PC-9 (cell line): ENCODE measurements at regions not wholly inside any gene's neighbourhood (a gene's known extent, or its start where the extent isn't known, plus 50 kb on each side); places are given as distances from the start of the nearest gene placed in this dataset.

ENCODE experiments used
- EZH2 ChIP-seq: fragments of 200-600 bp; sonication (generic); IDR thresholded peaks from 2 replicates; pipeline ENCODE4 v1.8.0; 2017; ENCODE audit warnings: antibody characterized with exemption, low read depth
- TF ChIP-seq, protein P1 (sequence below): fragments of 200-600 bp; sonication (generic); conservative IDR thresholded peaks from 2 replicates; pipeline ENCODE4 v1.6.1; 2017; ENCODE audit warnings: mixed run types, antibody characterized with exemption, mild to moderate bottlenecking, moderate library complexity

DNA sequence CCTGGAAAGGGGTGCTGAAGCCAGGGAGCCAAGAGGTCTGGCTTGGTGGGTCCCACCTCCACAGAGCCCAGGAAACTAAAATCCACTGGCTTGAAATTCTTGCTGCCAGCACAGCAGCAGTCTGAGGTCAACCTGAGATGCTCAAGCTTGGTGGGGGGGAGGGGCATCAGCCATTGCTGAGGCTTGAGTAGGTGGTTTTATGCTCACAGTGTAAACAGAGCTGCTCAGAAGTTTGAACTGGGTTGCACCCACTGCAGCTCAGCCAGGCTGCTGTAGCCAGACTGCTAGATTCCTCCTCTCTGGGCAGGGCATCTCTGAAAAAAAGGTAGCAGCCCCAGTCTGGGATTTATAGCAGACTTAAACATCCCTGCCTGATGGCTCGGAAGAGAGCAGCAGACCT is 55.5 kb upstream of the FBXL17 start:
- TF ChIP-seq, protein P1, sequence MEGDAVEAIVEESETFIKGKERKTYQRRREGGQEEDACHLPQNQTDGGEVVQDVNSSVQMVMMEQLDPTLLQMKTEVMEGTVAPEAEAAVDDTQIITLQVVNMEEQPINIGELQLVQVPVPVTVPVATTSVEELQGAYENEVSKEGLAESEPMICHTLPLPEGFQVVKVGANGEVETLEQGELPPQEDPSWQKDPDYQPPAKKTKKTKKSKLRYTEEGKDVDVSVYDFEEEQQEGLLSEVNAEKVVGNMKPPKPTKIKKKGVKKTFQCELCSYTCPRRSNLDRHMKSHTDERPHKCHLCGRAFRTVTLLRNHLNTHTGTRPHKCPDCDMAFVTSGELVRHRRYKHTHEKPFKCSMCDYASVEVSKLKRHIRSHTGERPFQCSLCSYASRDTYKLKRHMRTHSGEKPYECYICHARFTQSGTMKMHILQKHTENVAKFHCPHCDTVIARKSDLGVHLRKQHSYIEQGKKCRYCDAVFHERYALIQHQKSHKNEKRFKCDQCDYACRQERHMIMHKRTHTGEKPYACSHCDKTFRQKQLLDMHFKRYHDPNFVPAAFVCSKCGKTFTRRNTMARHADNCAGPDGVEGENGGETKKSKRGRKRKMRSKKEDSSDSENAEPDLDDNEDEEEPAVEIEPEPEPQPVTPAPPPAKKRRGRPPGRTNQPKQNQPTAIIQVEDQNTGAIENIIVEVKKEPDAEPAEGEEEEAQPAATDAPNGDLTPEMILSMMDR = no peak
- no peak for TF ChIP-seq EZH2
